ENCODE measurements at regions not wholly inside any gene's neighbourhood (a gene's known extent, or its start where the extent isn't known, plus 50 kb on each side); places are given as distances from the start of the nearest gene placed in this dataset.

GRCh38 chr5:174545926-174546325 is 178.5 kb upstream of the MSX2 start:
- no peaks in the 10 kb centered on the region for H3K36me3 ChIP-seq (replicated peaks in 1 of 2; ENCODE audit: control insufficient read depth in 1 of 2, insufficient read depth in 2 of 2, low read length in 2 of 2)
- H3K79me2 ChIP-seq (ENCODE audit: insufficient read depth, low read length), result no peaks in the 10 kb centered on the region
- no peak overlapping the region for H3K4me2 ChIP-seq (replicated peaks; ENCODE audit: extremely low read depth, low read length, poor library complexity, severe bottlenecking)
- H3K27ac ChIP-seq (ENCODE audit: low read depth in 1 of 2, low read length in 2 of 2), result no peak overlapping the region
- TF ChIP-seq, protein P1, sequence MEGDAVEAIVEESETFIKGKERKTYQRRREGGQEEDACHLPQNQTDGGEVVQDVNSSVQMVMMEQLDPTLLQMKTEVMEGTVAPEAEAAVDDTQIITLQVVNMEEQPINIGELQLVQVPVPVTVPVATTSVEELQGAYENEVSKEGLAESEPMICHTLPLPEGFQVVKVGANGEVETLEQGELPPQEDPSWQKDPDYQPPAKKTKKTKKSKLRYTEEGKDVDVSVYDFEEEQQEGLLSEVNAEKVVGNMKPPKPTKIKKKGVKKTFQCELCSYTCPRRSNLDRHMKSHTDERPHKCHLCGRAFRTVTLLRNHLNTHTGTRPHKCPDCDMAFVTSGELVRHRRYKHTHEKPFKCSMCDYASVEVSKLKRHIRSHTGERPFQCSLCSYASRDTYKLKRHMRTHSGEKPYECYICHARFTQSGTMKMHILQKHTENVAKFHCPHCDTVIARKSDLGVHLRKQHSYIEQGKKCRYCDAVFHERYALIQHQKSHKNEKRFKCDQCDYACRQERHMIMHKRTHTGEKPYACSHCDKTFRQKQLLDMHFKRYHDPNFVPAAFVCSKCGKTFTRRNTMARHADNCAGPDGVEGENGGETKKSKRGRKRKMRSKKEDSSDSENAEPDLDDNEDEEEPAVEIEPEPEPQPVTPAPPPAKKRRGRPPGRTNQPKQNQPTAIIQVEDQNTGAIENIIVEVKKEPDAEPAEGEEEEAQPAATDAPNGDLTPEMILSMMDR (IDR thresholded peaks at IDR 0.05), result no peak
- Mint-ChIP-seq H3K27ac (no peak overlapping the region), H3K4me3 (no peak overlapping the region), H3K4me1 (no peaks in the 10 kb centered on the region), H3K9me3 (peaks cover 0 to 4% (median 0%) of the 10 kb centered on the region in 7 donors), H3K27me3 (ENCODE audit: low read depth in 3 of 3) (peaks cover 6 to 16% (median 11%) of the 10 kb centered on the region in 3 donors), H3K36me3 (no peaks in the 10 kb centered on the region)
- no peaks in the 10 kb centered on the region for H3K9me3 ChIP-seq (replicated peaks in 1 of 2; ENCODE audit: control insufficient read depth in 1 of 2, insufficient read depth in 1 of 2, low read length in 2 of 2)
- WGBS (ENCODE audit: insufficient coverage), result no CpG with 5 or more reads among the region's 3 CpGs
- no peaks in the 10 kb centered on the region for H3K4me1 ChIP-seq (ENCODE audit: control insufficient read depth in 1 of 2, insufficient read depth in 2 of 2, low read length in 2 of 2)
- no peaks in the 10 kb centered on the region for H4K20me1 ChIP-seq (ENCODE audit: insufficient read depth, low read length)
- H3K4me3 ChIP-seq (replicated peaks in 1 of 3; ENCODE audit: low read depth in 2 of 3, low read length in 3 of 3), result no peak overlapping the region
- intact Hi-C loops (cut with micrococcal nuclease), result no loop called here
- H3K9ac ChIP-seq (ENCODE audit: insufficient read depth, low read length, poor library complexity, severe bottlenecking), result no peak overlapping the region
- H2AFZ ChIP-seq (ENCODE audit: insufficient read depth, low read depth, low read length, poor library complexity, severe bottlenecking), result no peak overlapping the region
- DNase-seq, result no peak
- H3K27me3 ChIP-seq (ENCODE audit: control insufficient read depth in 2 of 2, insufficient read depth in 2 of 2, low read length in 2 of 2), result no peaks in the 10 kb centered on the region

- no peaks in the 10 kb centered on the region for H3K9me3 ChIP-seq (replicated peaks in 1 of 2; ENCODE audit: control insufficient read depth in 1 of 2, insufficient read depth in 1 of 2, low read length in 2 of 2)
- peaks cover 0 to 4% (median 0%) of the 10 kb centered on the region in 7 donors for H3K9me3 Mint-ChIP-seq
- 90% methylated on average over 2 of the region's 7 CpGs for WGBS (ENCODE audit: insufficient coverage)
- no peak overlapping the region for H3K4me2 ChIP-seq (replicated peaks; ENCODE audit: extremely low read depth, low read length, poor library complexity, severe bottlenecking)
- H3K9ac ChIP-seq (ENCODE audit: insufficient read depth, low read length, poor library complexity, severe bottlenecking), result no peak overlapping the region
- no peaks in the 10 kb centered on the region for H4K20me1 ChIP-seq (ENCODE audit: insufficient read depth, low read length)
- H2AFZ ChIP-seq (ENCODE audit: insufficient read depth, low read depth, low read length, poor library complexity, severe bottlenecking), result no peak overlapping the region
- H3K36me3 ChIP-seq (replicated peaks in 1 of 2; ENCODE audit: control insufficient read depth in 1 of 2, insufficient read depth in 2 of 2, low read length in 2 of 2), result no peaks in the 10 kb centered on the region
- H3K4me3 Mint-ChIP-seq, result no peak overlapping the region
- H3K27ac Mint-ChIP-seq, result no peak overlapping the region
- no peaks in the 10 kb centered on the region for H3K4me1 ChIP-seq (ENCODE audit: control insufficient read depth in 1 of 2, insufficient read depth in 2 of 2, low read length in 2 of 2)
- H3K27me3 ChIP-seq (ENCODE audit: control insufficient read depth in 2 of 2, insufficient read depth in 2 of 2, low read length in 2 of 2), result no peaks in the 10 kb centered on the region
- H3K27ac ChIP-seq (ENCODE audit: low read depth in 1 of 2, low read length in 2 of 2), result no peak overlapping the region
- no peaks in the 10 kb centered on the region for H3K79me2 ChIP-seq (ENCODE audit: insufficient read depth, low read length)
- H3K27me3 Mint-ChIP-seq (ENCODE audit: low read depth in 3 of 3), result peaks cover 3 to 11% (median 5%) of the 10 kb centered on the region in 3 donors
- no peaks in the 10 kb centered on the region for H3K4me1 Mint-ChIP-seq
- no peak for DNase-seq
- H3K4me3 ChIP-seq (replicated peaks in 1 of 3; ENCODE audit: low read depth in 2 of 3, low read length in 3 of 3), result no peak overlapping the region
- intact Hi-C loops (cut with micrococcal nuclease), result no loop called here
- no peaks in the 10 kb centered on the region for H3K36me3 Mint-ChIP-seq
- TF ChIP-seq, protein P1 (IDR thresholded peaks at IDR 0.05), result no peak
Observed at GRCh38 chr5:174547814-174548213, 176.6 kb upstream of the MSX2 start.

Measured in CD14-positive monocyte (primary cell).